ENCODE measurements at regions not wholly inside any gene's neighbourhood (a gene's known extent, or its start where the extent isn't known, plus 50 kb on each side); places are given as distances from the start of the nearest gene placed in this dataset.
"Not testable (repeated sequence)": the region's sequence is repeated elsewhere in the genome, so short reads cannot be mapped to it uniquely, and the experiment has no call there.

- not testable (repeated sequence) for ATAC-seq
Observed at GRCh38 chr12:79990509-79991338, 55.8 kb upstream of the PPP1R12A start.

GRCh38 chr12:79988368-79988767, 53.5 kb upstream of the PPP1R12A start:
- no peak for ATAC-seq

- no peak for ATAC-seq
Observed at GRCh38 chr12:79987731-79988130, 52.8 kb upstream of the PPP1R12A start.

All from esophagus mucosa (tissue), 1 donor.